ENCODE measurements at regions not wholly inside any gene's neighbourhood (a gene's known extent, or its start where the extent isn't known, plus 50 kb on each side); places are given as distances from the start of the nearest gene placed in this dataset.

GRCh38 chr15:77774350-77774749 lies 141.6 kb upstream of the LINGO1 start:
- no peak for TF ChIP-seq POLR2AphosphoS5 (IDR thresholded peaks at IDR 0.05; ENCODE audit: low read depth, low read length)
- no peak for TF ChIP-seq TCF7L2 (IDR thresholded peaks at IDR 0.05; ENCODE audit: low read depth, low read length)
- Histone ChIP-seq H3K27me3 (ENCODE audit: control insufficient read depth, insufficient read depth, low read length) (no peaks in the 10 kb centered on the region), H3K9me3 (ENCODE audit: control insufficient read depth, insufficient read depth, low read depth, low read length) (no peaks in the 10 kb centered on the region), H3K4me3 (ENCODE audit: low read depth in 2 of 2, low read length in 2 of 2) (no peak overlapping the region), H3K36me3 (ENCODE audit: control insufficient read depth, insufficient read depth, low read length) (no peaks in the 10 kb centered on the region), H3K4me1 (ENCODE audit: control insufficient read depth, insufficient read depth, low read length) (no peaks in the 10 kb centered on the region), H3K27ac (ENCODE audit: low read length) (no peak overlapping the region)
- intact Hi-C loops (cut with micrococcal nuclease; ENCODE audit: unreplicated experiment) = no loop called here
- no peak for ATAC-seq
- no TSS peak for BruUV-seq (replicated peaks)
- no peak for DNase-seq (ENCODE audit: low read depth, low spot score)
- CTCF ChIA-PET = no interaction called here
- in situ Hi-C loops (cut with HindIII; ENCODE audit: low pct_unique_long_range_greater_than_20kb, low sequenced_read_pairs) = no loop called here
- POLR2A ChIA-PET = no interaction called here

GRCh38 chr15:77773903-77774302 lies 141.2 kb upstream of the LINGO1 start:
- Histone ChIP-seq H3K27me3 (ENCODE audit: control insufficient read depth, insufficient read depth, low read length) (no peaks in the 10 kb centered on the region), H3K27ac (ENCODE audit: low read length) (no peak overlapping the region), H3K4me3 (ENCODE audit: low read depth in 2 of 2, low read length in 2 of 2) (no peak overlapping the region), H3K4me1 (ENCODE audit: control insufficient read depth, insufficient read depth, low read length) (no peaks in the 10 kb centered on the region), H3K36me3 (ENCODE audit: control insufficient read depth, insufficient read depth, low read length) (no peaks in the 10 kb centered on the region), H3K9me3 (ENCODE audit: control insufficient read depth, insufficient read depth, low read depth, low read length) (no peaks in the 10 kb centered on the region)
- no peak for TF ChIP-seq SIN3A (IDR thresholded peaks at IDR 0.05; ENCODE audit: borderline replicate concordance, insufficient read depth, low read depth, low read length)
- TF ChIP-seq REST (IDR thresholded peaks at IDR 0.05; ENCODE audit: insufficient read depth in 1 of 2, low read depth in 2 of 2, low read length in 1 of 2) = no peak
- TF ChIP-seq TCF7L2 (IDR thresholded peaks at IDR 0.05; ENCODE audit: low read depth, low read length) = no peak
- no peak for TF ChIP-seq CTCF (IDR thresholded peaks at IDR 0.05)
- no peak for TF ChIP-seq POLR2AphosphoS5 (IDR thresholded peaks at IDR 0.05; ENCODE audit: low read depth, low read length)
- ChIA-PET CTCF (no interaction called here), POLR2A (no interaction called here)
- intact Hi-C loops (cut with micrococcal nuclease; ENCODE audit: unreplicated experiment) (no loop called here), in situ Hi-C loops (cut with HindIII; ENCODE audit: low pct_unique_long_range_greater_than_20kb, low sequenced_read_pairs) (no loop called here)
- DNase-seq (ENCODE audit: low read depth, low spot score) (no peak), ATAC-seq (no peak)
- BruUV-seq (replicated peaks) = no TSS peak

- no TSS peak for BruUV-seq (replicated peaks)
- DNase-seq (ENCODE audit: low read depth, low spot score) (no peak), ATAC-seq (no peak)
- no peaks in the 10 kb centered on the region for H3K36me3 ChIP-seq (ENCODE audit: control insufficient read depth, insufficient read depth, low read length)
- TF ChIP-seq POLR2AphosphoS5 (IDR thresholded peaks at IDR 0.05; ENCODE audit: low read depth, low read length) (no peak), CTCF (IDR thresholded peaks at IDR 0.05) (no peak), REST (IDR thresholded peaks at IDR 0.05; ENCODE audit: insufficient read depth in 1 of 2, low read depth in 2 of 2, low read length in 1 of 2) (no peak), SIN3A (IDR thresholded peaks at IDR 0.05; ENCODE audit: borderline replicate concordance, insufficient read depth, low read depth, low read length) (no peak), TCF7L2 (IDR thresholded peaks at IDR 0.05; ENCODE audit: low read depth, low read length) (no peak)
- H3K4me1 ChIP-seq (ENCODE audit: control insufficient read depth, insufficient read depth, low read length) = no peaks in the 10 kb centered on the region
- intact Hi-C loops (cut with micrococcal nuclease; ENCODE audit: unreplicated experiment) = no loop called here
- H3K9me3 ChIP-seq (ENCODE audit: control insufficient read depth, insufficient read depth, low read depth, low read length) = no peaks in the 10 kb centered on the region
- no peak overlapping the region for H3K4me3 ChIP-seq (ENCODE audit: low read depth in 2 of 2, low read length in 2 of 2)
- H3K27me3 ChIP-seq (ENCODE audit: control insufficient read depth, insufficient read depth, low read length) = no peaks in the 10 kb centered on the region
- no peak overlapping the region for H3K27ac ChIP-seq (ENCODE audit: low read length)
- in situ Hi-C loops (cut with HindIII; ENCODE audit: low pct_unique_long_range_greater_than_20kb, low sequenced_read_pairs) = no loop called here
- ChIA-PET POLR2A (no interaction called here), CTCF (no interaction called here)
Measured at GRCh38 chr15:77772641-77773402, 140.1 kb upstream of the LINGO1 start.

Data from Panc1 (cell line).